MCF 10A (cell line): ENCODE measurements at regions not wholly inside any gene's neighbourhood (a gene's known extent, or its start where the extent isn't known, plus 50 kb on each side); places are given as distances from the start of the nearest gene placed in this dataset.

Source experiments
- BruUV-seq: library from RNA; stranded (reverse); fragments of 400-500 nt; replicated peaks from 2 replicates; lab custom pipeline; 2021; lab: Mats Ljungman, UMichigan
- CTCF ChIA-PET: fragments of 300-600 bp; sonication (Branson Sonifier 250); formaldehyde crosslinking; extraction: SDS; loops from one replicate; lab custom pipeline; 2021; ENCODE audit warnings: antibody characterized with exemption, inconsistent platforms; lab: Yijun Ruan, JAX
- POLR2A ChIA-PET: fragments of 300-600, 350-650 bp; sonication (Branson Sonifier 250); formaldehyde crosslinking; extraction: SDS; loops from one replicate; lab custom pipeline; 2020; ENCODE audit warnings: antibody characterized with exemption, inconsistent platforms; lab: Yijun Ruan, JAX
- DNase-seq: peaks from one replicate; pipeline ENCODE4 v3.0.0-alpha.2; 2018; ENCODE audit not compliant: unreplicated experiment
- H3K27ac Mint-ChIP-seq: one replicate; pipeline ENCODE4 v1.8.0; 2022; ENCODE audit warnings: mild to moderate bottlenecking, low read depth, mixed read lengths; ENCODE audit not compliant: unreplicated experiment
- H3K27me3 Mint-ChIP-seq: one replicate; pipeline ENCODE4 v1.8.0; 2022; ENCODE audit warnings: mixed read lengths; ENCODE audit not compliant: insufficient read depth, unreplicated experiment
- H3K36me3 Mint-ChIP-seq: one replicate; pipeline ENCODE4 v1.8.0; 2022; ENCODE audit warnings: mild to moderate bottlenecking, moderate library complexity, mixed read lengths; ENCODE audit not compliant: insufficient read depth, unreplicated experiment
- H3K4me1 Mint-ChIP-seq: one replicate; pipeline ENCODE4 v1.8.0; 2022; ENCODE audit warnings: mixed read lengths; ENCODE audit not compliant: insufficient read depth, unreplicated experiment
- H3K4me3 Mint-ChIP-seq: one replicate; pipeline ENCODE4 v1.8.0; 2022; ENCODE audit warnings: mild to moderate bottlenecking, moderate library complexity, mixed read lengths; ENCODE audit not compliant: unreplicated experiment
- H3K9me3 Mint-ChIP-seq: one replicate; pipeline ENCODE4 v1.8.0; 2022; ENCODE audit warnings: mixed read lengths; ENCODE audit not compliant: unreplicated experiment
- CTCF ChIP-seq: fragments of 200-600 bp; IDR thresholded peaks from one replicate; pipeline ENCODE4 v1.8.0; 2022; ENCODE audit warnings: antibody characterized with exemption, mild to moderate bottlenecking; ENCODE audit not compliant: unreplicated experiment
- intact Hi-C: fragments of 100-400 bp; cut with micrococcal nuclease; formaldehyde crosslinking; loops from 2 replicates; pipeline ENCODE4 v1.14.1; 2022

- Mint-ChIP-seq H3K36me3 (no peaks in the 10 kb centered on the region), H3K4me3 (no peak overlapping the region), H3K27me3 (peaks cover 97% of the 10 kb centered on the region), H3K4me1 (no peaks in the 10 kb centered on the region), H3K9me3 (no peaks in the 10 kb centered on the region), H3K27ac (no peak overlapping the region)
- BruUV-seq, result no TSS peak
- no peak for TF ChIP-seq CTCF
- intact Hi-C loops, result loop anchor here (10.0 kb wide), 1 partner anchor 588 kb away; no protein-coding TSS in a partner anchor
- no peak for DNase-seq
- ChIA-PET POLR2A (no interaction called here), CTCF (interaction anchor here (0.6 to 1.4 kb wide), 2 partner anchors 52 to 123 kb away, joined by 3 to 4 read pairs; no protein-coding TSS in a partner anchor)
Observed at GRCh38 chr13:91136806-91137205, 210.7 kb upstream of the MIR17HG start.

- CTCF ChIA-PET, result no interaction called here
- Mint-ChIP-seq H3K27ac (no peak overlapping the region), H3K4me1 (no peaks in the 10 kb centered on the region), H3K9me3 (no peaks in the 10 kb centered on the region), H3K27me3 (peaks cover 98% of the 10 kb centered on the region), H3K36me3 (no peaks in the 10 kb centered on the region), H3K4me3 (no peak overlapping the region)
- intact Hi-C loops, result loop anchor here (10.0 kb wide), 1 partner anchor 586 kb away; no protein-coding TSS in a partner anchor
- no peak for DNase-seq
- no peak for TF ChIP-seq CTCF
- POLR2A ChIA-PET, result no interaction called here
- BruUV-seq, result no TSS peak
Observed at GRCh38 chr13:91139232-91139631, 208.3 kb upstream of the MIR17HG start.

GRCh38 chr13:91141543-91142061, 205.9 kb upstream of the MIR17HG start:
- Mint-ChIP-seq H3K4me3 (no peak overlapping the region), H3K9me3 (no peaks in the 10 kb centered on the region), H3K27me3 (peaks cover 96% of the 10 kb centered on the region), H3K27ac (no peak overlapping the region), H3K4me1 (no peaks in the 10 kb centered on the region), H3K36me3 (no peaks in the 10 kb centered on the region)
- TF ChIP-seq CTCF, result no peak
- intact Hi-C loops, result no loop called here
- DNase-seq, result no peak
- POLR2A ChIA-PET, result no interaction called here
- BruUV-seq, result no TSS peak
- CTCF ChIA-PET, result interaction anchor here (0.6 to 1.1 kb wide), 4 partner anchors 33 to 1033 kb away, joined by 3 to 4 read pairs (median 3); no protein-coding TSS in a partner anchor

GRCh38 chr13:91142572-91142971, 204.9 kb upstream of the MIR17HG start:
- H3K27me3 Mint-ChIP-seq, result peaks cover 96% of the 10 kb centered on the region
- DNase-seq, result peak; percentile 4
- H3K4me1 Mint-ChIP-seq, result no peaks in the 10 kb centered on the region
- H3K4me3 Mint-ChIP-seq, result no peak overlapping the region
- no peaks in the 10 kb centered on the region for H3K36me3 Mint-ChIP-seq
- CTCF ChIA-PET, result interaction anchor here (0.6 to 1.0 kb wide), 3 partner anchors 8 to 96 kb away, joined by 3 to 4 read pairs (median 4); no protein-coding TSS in a partner anchor
- no TSS peak for BruUV-seq
- no peak for TF ChIP-seq CTCF
- no peak overlapping the region for H3K27ac Mint-ChIP-seq
- intact Hi-C loops, result no loop called here
- no peaks in the 10 kb centered on the region for H3K9me3 Mint-ChIP-seq
- POLR2A ChIA-PET, result no interaction called here
